ENCODE measurements at regions not wholly inside any gene's neighbourhood (a gene's known extent, or its start where the extent isn't known, plus 50 kb on each side); places are given as distances from the start of the nearest gene placed in this dataset.

DNA sequence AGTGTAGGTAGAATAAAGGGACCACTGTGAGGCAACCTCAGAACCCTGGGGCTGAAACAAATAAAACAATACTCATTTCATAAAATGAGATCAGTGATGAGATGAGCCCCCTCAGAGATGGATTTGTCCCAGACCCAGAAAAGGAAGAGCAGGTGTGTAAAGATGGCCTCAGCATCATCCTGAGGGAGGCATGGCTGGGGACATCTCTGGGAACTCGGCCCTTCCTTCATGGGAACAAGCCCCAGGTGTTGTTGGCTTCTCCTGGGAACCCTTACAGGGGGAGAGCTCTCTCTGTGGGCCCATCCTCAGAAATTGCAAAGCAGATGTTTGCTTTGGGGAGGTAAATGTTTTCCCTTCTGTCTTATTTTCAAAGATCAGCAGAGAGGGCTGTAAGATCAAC lies 133.2 kb upstream of the USP24 start:
- TF ChIP-seq POLR2A (IDR thresholded peaks at IDR 0.05): no peak
- no peak for TF ChIP-seq POLR2AphosphoS5 (IDR thresholded peaks at IDR 0.05)
